SK-N-SH (cell line): ENCODE measurements at regions not wholly inside any gene's neighbourhood (a gene's known extent, or its start where the extent isn't known, plus 50 kb on each side); places are given as distances from the start of the nearest gene placed in this dataset.

Experiments used
- CTCF ChIA-PET: fragments of 300-600, 350-600 bp; formaldehyde crosslinking; extraction: SDS; loops from one replicate; lab custom pipeline; 2021; lab: Yijun Ruan, JAX
- POLR2A ChIA-PET: fragments of 350-600 bp; sonication (Branson Sonifier 250); formaldehyde crosslinking; extraction: SDS; loops from one replicate; lab custom pipeline; 2020; ENCODE audit warnings: antibody characterized with exemption, inconsistent platforms; lab: Yijun Ruan, JAX
- DNase-seq: peaks from one replicate; pipeline ENCODE4 v3.0.0; 2012
- H2AFZ ChIP-seq: fragments of 200-600 bp; sonication (generic); 2 replicates; pipeline ENCODE4 v1.8.1; 2016; ENCODE audit warnings: antibody characterized with exemption, mild to moderate bottlenecking, low read depth
- H3F3A ChIP-seq: fragments of 200-600 bp; sonication (generic); replicated peaks from 2 replicates; pipeline ENCODE3; 2016; ENCODE audit warnings: antibody characterized with exemption, mild to moderate bottlenecking; ENCODE audit not compliant: insufficient read depth
- H3K27ac ChIP-seq, 2 experiments: fragments of 200-500 bp in 1 of 2; fragments of 200-600 bp in 1 of 2; sonication (Bioruptor generic) in 1 of 2; sonication (generic), shearing (Covaris generic) in 1 of 2; 2 replicates each; pipeline versions ENCODE4 v1.5.1 to v1.6.1; 2014 to 2016; ENCODE audit warnings: low read depth in 2 of 2, inconsistent platforms in 1 of 2, low read length in 1 of 2, mild to moderate bottlenecking in 1 of 2, mixed read lengths in 1 of 2
- H3K27me3 ChIP-seq: fragments of 200-600 bp; sonication (generic), shearing (Covaris generic); 2 replicates; pipeline ENCODE4 v1.6.1; 2016; ENCODE audit warnings: mixed run types; ENCODE audit not compliant: insufficient read depth
- H3K36me3 ChIP-seq, 2 experiments: fragments of 200-500 bp in 1 of 2; fragments of 200-600 bp in 1 of 2; sonication (Bioruptor generic) in 1 of 2; sonication (generic) in 1 of 2; replicated peaks in 1 of 2; 2 replicates each; pipeline versions ENCODE3 to v1.5.1; 2014 to 2016; ENCODE audit warnings: low read length in 1 of 2, mild to moderate bottlenecking in 1 of 2; ENCODE audit not compliant: insufficient read depth in 2 of 2, control insufficient read depth in 1 of 2
- H3K4me1 ChIP-seq, 2 experiments: fragments of 200-500 bp in 1 of 2; fragments of 200-600 bp in 1 of 2; sonication (Bioruptor generic) in 1 of 2; sonication (generic), shearing (Covaris generic) in 1 of 2; 2 replicates each; pipeline versions ENCODE4 v1.5.1 to v1.6.1; 2014 to 2016; ENCODE audit warnings: low read depth in 1 of 2, low read length in 1 of 2, mixed run types in 1 of 2; ENCODE audit not compliant: insufficient read depth in 2 of 2, control insufficient read depth in 1 of 2
- H3K4me2 ChIP-seq: fragments of 200-600 bp; sonication (generic), shearing (Covaris generic); 2 replicates; pipeline ENCODE4 v1.6.1; 2017; ENCODE audit warnings: mixed run types
- H3K4me3 ChIP-seq, 2 experiments: fragments of 200-500 bp in 1 of 2; fragments of 200-600 bp in 1 of 2; sonication (Bioruptor generic) in 1 of 2; sonication (generic), shearing (Covaris generic) in 1 of 2; 2 replicates each; pipeline versions ENCODE4 v1.5.1 to v1.8.1; 2014 to 2016; ENCODE audit warnings: low read depth in 2 of 2, inconsistent platforms in 1 of 2, low read length in 1 of 2, mild to moderate bottlenecking in 1 of 2, mixed read lengths in 1 of 2, moderate library complexity in 1 of 2
- H3K79me2 ChIP-seq: fragments of 200-600 bp; sonication (generic); 2 replicates; pipeline ENCODE4 v1.8.1; 2017; ENCODE audit warnings: mild to moderate bottlenecking; ENCODE audit not compliant: insufficient read depth
- H3K9ac ChIP-seq: fragments of 200-600 bp; sonication (generic); 2 replicates; pipeline ENCODE4 v1.6.1; 2017; ENCODE audit warnings: mixed run types
- H3K9me2 ChIP-seq: fragments of 200-600 bp; sonication (generic); 2 replicates; pipeline ENCODE4 v1.6.1; 2017; ENCODE audit warnings: mixed run types
- H3K9me3 ChIP-seq: fragments of 200-600 bp; sonication (generic); 2 replicates; pipeline ENCODE4 v1.6.1; 2017; ENCODE audit warnings: mixed run types, mild to moderate bottlenecking, moderate library complexity
- H4K20me1 ChIP-seq: fragments of 200-600 bp; sonication (generic); 2 replicates; pipeline ENCODE4 v1.6.1; 2017; ENCODE audit warnings: mild to moderate bottlenecking, mixed run types; ENCODE audit not compliant: insufficient read depth
- FOXM1 ChIP-seq: IDR thresholded peaks from 2 replicates; pipeline ENCODE4 v1.4.0; 2012; ENCODE audit warnings: low read depth, mild to moderate bottlenecking
- MEF2A ChIP-seq: IDR thresholded peaks from 2 replicates; pipeline ENCODE4 v1.4.0; 2012; ENCODE audit warnings: low read depth, borderline replicate concordance
- WGBS: methylation state at CpG from one replicate; pipeline ENCODE4 v1.1.6; 2017; ENCODE audit warnings: low lambda C conversion rate; 5-methylcytosine and 5-hydroxymethylcytosine counted together
- TF ChIP-seq, protein P1 (sequence below): IDR thresholded peaks from 2 replicates; pipeline ENCODE4; 2012
- TF ChIP-seq, protein P2 (sequence below): fragments of 200-600 bp; sonication (generic); IDR thresholded peaks from 2 replicates; pipeline ENCODE4 v1.6.1; 2017; ENCODE audit warnings: antibody characterized with exemption, mild to moderate bottlenecking, moderate library complexity

DNA sequence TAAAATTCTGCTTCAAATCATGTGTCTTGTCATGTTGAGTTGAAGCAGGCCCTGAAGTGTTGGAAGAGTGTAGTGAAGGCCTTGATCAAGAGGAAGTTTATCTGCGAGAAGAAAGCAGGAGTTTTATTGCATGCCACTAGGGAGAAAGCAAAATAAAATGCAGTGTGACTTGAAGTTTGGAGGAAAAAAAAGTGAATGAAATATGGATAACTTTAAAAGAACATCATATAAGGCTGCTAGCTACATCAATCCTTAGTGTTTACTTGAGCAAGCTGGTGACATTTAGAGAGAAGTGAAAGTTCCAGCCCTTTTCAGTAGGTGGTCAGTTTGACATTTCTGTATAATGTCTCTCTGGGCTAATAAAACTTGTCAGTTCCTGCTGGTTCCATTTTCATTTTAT, 841.1 kb downstream of the TMTC2 start:
- Histone ChIP-seq H3F3A (no peaks in the 10 kb centered on the region), H3K4me1 (no peaks in the 10 kb centered on the region; a peak in 1 of 4 replicates), H2AFZ (no peak overlapping the region), H4K20me1 (no peaks in the 10 kb centered on the region), H3K9me2 (no peaks in the 10 kb centered on the region), H3K27ac (no peak overlapping the region), H3K9ac (no peak overlapping the region), H3K79me2 (no peaks in the 10 kb centered on the region), H3K4me2 (no peak overlapping the region), H3K4me3 (no peak overlapping the region), H3K27me3 (no peaks in the 10 kb centered on the region), H3K9me3 (no peaks in the 10 kb centered on the region), H3K36me3 (no peaks in the 10 kb centered on the region)
- CTCF ChIA-PET: no interaction called here
- POLR2A ChIA-PET: no interaction called here
- TF ChIP-seq MEF2A: no peak
- TF ChIP-seq, protein P1, sequence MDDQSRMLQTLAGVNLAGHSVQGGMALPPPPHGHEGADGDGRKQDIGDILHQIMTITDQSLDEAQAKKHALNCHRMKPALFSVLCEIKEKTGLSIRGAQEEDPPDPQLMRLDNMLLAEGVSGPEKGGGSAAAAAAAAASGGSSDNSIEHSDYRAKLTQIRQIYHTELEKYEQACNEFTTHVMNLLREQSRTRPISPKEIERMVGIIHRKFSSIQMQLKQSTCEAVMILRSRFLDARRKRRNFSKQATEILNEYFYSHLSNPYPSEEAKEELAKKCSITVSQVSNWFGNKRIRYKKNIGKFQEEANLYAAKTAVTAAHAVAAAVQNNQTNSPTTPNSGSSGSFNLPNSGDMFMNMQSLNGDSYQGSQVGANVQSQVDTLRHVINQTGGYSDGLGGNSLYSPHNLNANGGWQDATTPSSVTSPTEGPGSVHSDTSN: no peak
- 81% methylated on average over 1 of the region's 1 CpG for WGBS
- DNase-seq: no peak

GRCh38 chr12:83515306-83516026, 828.8 kb downstream of the TMTC2 start:
- Histone ChIP-seq H3K4me2 (no peak overlapping the region), H3K4me1 (no peaks in the 10 kb centered on the region), H3K9ac (no peak overlapping the region), H3K36me3 (no peaks in the 10 kb centered on the region), H3K9me2 (no peaks in the 10 kb centered on the region), H3K27me3 (no peaks in the 10 kb centered on the region), H4K20me1 (no peaks in the 10 kb centered on the region), H3K79me2 (no peaks in the 10 kb centered on the region), H3K4me3 (no peak overlapping the region), H2AFZ (no peak overlapping the region), H3F3A (no peaks in the 10 kb centered on the region), H3K27ac (no peak overlapping the region), H3K9me3 (no peaks in the 10 kb centered on the region)
- no peak for DNase-seq
- WGBS: 71% methylated on average over 3 of the region's 3 CpGs
- ChIA-PET CTCF (no interaction called here), POLR2A (no interaction called here)
- no peak for TF ChIP-seq FOXM1

DNA sequence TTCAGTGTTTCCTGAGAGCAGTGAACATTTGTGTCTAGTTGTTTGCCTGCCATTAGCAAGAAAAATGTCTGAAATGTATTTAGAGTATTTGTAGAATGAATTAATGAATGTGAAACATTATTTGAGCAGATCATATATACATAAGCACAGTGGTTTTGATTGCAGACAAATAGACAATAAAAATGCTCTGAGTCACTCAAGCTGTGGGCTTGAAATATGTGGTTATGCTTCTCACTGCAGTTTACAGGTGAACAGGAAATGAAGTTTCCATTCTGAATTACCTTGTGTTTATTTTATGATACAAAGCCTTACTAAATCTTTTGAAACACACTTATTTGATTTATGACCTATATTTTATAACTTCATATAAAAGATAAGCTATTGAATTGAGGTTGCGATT, 827.7 kb downstream of the TMTC2 start:
- CTCF ChIA-PET: no interaction called here
- POLR2A ChIA-PET: no interaction called here
- Histone ChIP-seq H2AFZ (no peak overlapping the region), H3F3A (no peaks in the 10 kb centered on the region), H3K79me2 (no peaks in the 10 kb centered on the region), H3K27me3 (no peaks in the 10 kb centered on the region), H4K20me1 (no peaks in the 10 kb centered on the region), H3K27ac (no peak overlapping the region), H3K9me3 (no peaks in the 10 kb centered on the region), H3K4me1 (no peaks in the 10 kb centered on the region), H3K4me2 (no peak overlapping the region), H3K4me3 (no peak overlapping the region), H3K9ac (no peak overlapping the region), H3K9me2 (no peaks in the 10 kb centered on the region), H3K36me3 (no peaks in the 10 kb centered on the region)
- TF ChIP-seq, protein P2, sequence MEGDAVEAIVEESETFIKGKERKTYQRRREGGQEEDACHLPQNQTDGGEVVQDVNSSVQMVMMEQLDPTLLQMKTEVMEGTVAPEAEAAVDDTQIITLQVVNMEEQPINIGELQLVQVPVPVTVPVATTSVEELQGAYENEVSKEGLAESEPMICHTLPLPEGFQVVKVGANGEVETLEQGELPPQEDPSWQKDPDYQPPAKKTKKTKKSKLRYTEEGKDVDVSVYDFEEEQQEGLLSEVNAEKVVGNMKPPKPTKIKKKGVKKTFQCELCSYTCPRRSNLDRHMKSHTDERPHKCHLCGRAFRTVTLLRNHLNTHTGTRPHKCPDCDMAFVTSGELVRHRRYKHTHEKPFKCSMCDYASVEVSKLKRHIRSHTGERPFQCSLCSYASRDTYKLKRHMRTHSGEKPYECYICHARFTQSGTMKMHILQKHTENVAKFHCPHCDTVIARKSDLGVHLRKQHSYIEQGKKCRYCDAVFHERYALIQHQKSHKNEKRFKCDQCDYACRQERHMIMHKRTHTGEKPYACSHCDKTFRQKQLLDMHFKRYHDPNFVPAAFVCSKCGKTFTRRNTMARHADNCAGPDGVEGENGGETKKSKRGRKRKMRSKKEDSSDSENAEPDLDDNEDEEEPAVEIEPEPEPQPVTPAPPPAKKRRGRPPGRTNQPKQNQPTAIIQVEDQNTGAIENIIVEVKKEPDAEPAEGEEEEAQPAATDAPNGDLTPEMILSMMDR: no peak
- WGBS: 86% methylated on average over 1 of the region's 1 CpG
- DNase-seq: no peak
